CD14-positive monocyte (primary cell): ENCODE measurements at regions not wholly inside any gene's neighbourhood (a gene's known extent, or its start where the extent isn't known, plus 50 kb on each side); places are given as distances from the start of the nearest gene placed in this dataset.

ENCODE experiments used
- DNase-seq, 3 donors: peaks; one replicate each; pipeline ENCODE4 v3.0.0-alpha.2; 2011 to 2022
- H2AFZ ChIP-seq: 2 replicates; pipeline ENCODE4 v1.6.0; 2012; ENCODE audit warnings: mild to moderate bottlenecking, low read depth, low read length, inconsistent platforms; ENCODE audit not compliant: insufficient read depth, poor library complexity, severe bottlenecking
- H3K27ac ChIP-seq, 2 donors: 1 replicate in 1 of 2; 2 replicates in 1 of 2; pipeline ENCODE4 v1.5.1; 2012 to 2013; ENCODE audit warnings: low read length in 2 of 2, control low read depth in 1 of 2, inconsistent platforms in 1 of 2, low read depth in 1 of 2, mild to moderate bottlenecking in 1 of 2
- H3K27me3 ChIP-seq, 2 donors: one replicate each; pipeline versions ENCODE4 v1.6.0 to v1.6.1; 2011 to 2013; ENCODE audit warnings: low read length in 2 of 2; ENCODE audit not compliant: control insufficient read depth in 2 of 2, insufficient read depth in 2 of 2
- H3K36me3 ChIP-seq, 2 donors: replicated peaks in 1 of 2; 1 replicate in 1 of 2; 2 replicates in 1 of 2; pipeline versions ENCODE4 v1.5.1 to v1.6.1; 2012 to 2013; ENCODE audit warnings: low read length in 2 of 2, control low read depth in 1 of 2, inconsistent platforms in 1 of 2, mild to moderate bottlenecking in 1 of 2; ENCODE audit not compliant: insufficient read depth in 2 of 2, control insufficient read depth in 1 of 2
- H3K4me1 ChIP-seq, 2 donors: 1 replicate in 1 of 2; 2 replicates in 1 of 2; pipeline versions ENCODE4 v1.5.1 to v1.6.1; 2012 to 2013; ENCODE audit warnings: low read length in 2 of 2, control low read depth in 1 of 2, inconsistent platforms in 1 of 2, mild to moderate bottlenecking in 1 of 2, moderate library complexity in 1 of 2; ENCODE audit not compliant: insufficient read depth in 2 of 2, control insufficient read depth in 1 of 2
- H3K4me2 ChIP-seq: replicated peaks from 2 replicates; pipeline ENCODE3; 2012; ENCODE audit warnings: low read length, moderate library complexity, mild to moderate bottlenecking; ENCODE audit not compliant: poor library complexity, severe bottlenecking; ENCODE audit errors: extremely low read depth
- H3K4me3 ChIP-seq, 3 experiments: fragments of 200-600 bp in 1 of 3; sonication (generic) in 1 of 3; replicated peaks in 1 of 3; 1 replicate in 2 of 3; 2 replicates in 1 of 3; pipeline ENCODE4 v1.5.1; 2011 to 2013; ENCODE audit warnings: low read length in 3 of 3, mild to moderate bottlenecking in 3 of 3, control low read depth in 2 of 3, low read depth in 2 of 3, inconsistent platforms in 1 of 3, moderate library complexity in 1 of 3
- H3K79me2 ChIP-seq: 2 replicates; pipeline ENCODE4 v1.6.0; 2012; ENCODE audit warnings: mild to moderate bottlenecking, control low read depth, inconsistent platforms, low read length, moderate library complexity; ENCODE audit not compliant: insufficient read depth
- H3K9ac ChIP-seq: 2 replicates; pipeline ENCODE4 v1.6.0; 2017; ENCODE audit warnings: low read length, mild to moderate bottlenecking; ENCODE audit not compliant: insufficient read depth, poor library complexity, severe bottlenecking
- H3K9me3 ChIP-seq, 2 donors: replicated peaks in 1 of 2; 1 replicate in 1 of 2; 2 replicates in 1 of 2; pipeline versions ENCODE4 v1.5.1 to v1.6.1; 2012 to 2013; ENCODE audit warnings: low read length in 2 of 2, control low read depth in 1 of 2; ENCODE audit not compliant: control insufficient read depth in 1 of 2, insufficient read depth in 1 of 2
- H4K20me1 ChIP-seq: 2 replicates; pipeline ENCODE4 v1.6.0; 2012; ENCODE audit warnings: mild to moderate bottlenecking, low read length, control low read depth, moderate library complexity; ENCODE audit not compliant: insufficient read depth
- H3K27ac Mint-ChIP-seq, 7 donors: one replicate each; pipeline ENCODE4 v1.8.0; 2020; ENCODE audit warnings: mild to moderate bottlenecking in 7 of 7, mixed read lengths in 7 of 7, moderate library complexity in 6 of 7, inconsistent platforms in 2 of 7
- H3K27me3 Mint-ChIP-seq, 3 donors: one replicate each; pipeline ENCODE4 v1.8.0; 2021 to 2022; ENCODE audit warnings: low read depth in 3 of 3, mild to moderate bottlenecking in 3 of 3, mixed read lengths in 3 of 3, moderate library complexity in 3 of 3, inconsistent platforms in 1 of 3
- H3K36me3 Mint-ChIP-seq, 2 donors: one replicate each; pipeline ENCODE4 v1.8.0; 2020; ENCODE audit warnings: mixed read lengths in 2 of 2, inconsistent platforms in 1 of 2, mild to moderate bottlenecking in 1 of 2
- H3K4me1 Mint-ChIP-seq: one replicate; pipeline ENCODE4 v1.8.0; 2020; ENCODE audit warnings: mild to moderate bottlenecking, mixed read lengths
- H3K4me3 Mint-ChIP-seq, 2 donors: one replicate each; pipeline ENCODE4 v1.8.0; 2020; ENCODE audit warnings: mild to moderate bottlenecking in 2 of 2, mixed read lengths in 2 of 2, moderate library complexity in 1 of 2
- H3K9me3 Mint-ChIP-seq, 7 donors: one replicate each; pipeline ENCODE4 v1.8.0; 2020 to 2022; ENCODE audit warnings: mixed read lengths in 7 of 7, mild to moderate bottlenecking in 6 of 7, moderate library complexity in 6 of 7, inconsistent platforms in 2 of 7
- CTCF ChIP-seq: fragments of 200-600 bp; IDR thresholded peaks from one replicate; pipeline ENCODE4 v1.8.0; 2022; ENCODE audit warnings: antibody characterized with exemption, mild to moderate bottlenecking
- WGBS: methylation state at CpG from one replicate; pipeline ENCODE4 v1.1.5; 2013; ENCODE audit warnings: missing lambda C conversion rate; ENCODE audit not compliant: insufficient coverage; 5-methylcytosine and 5-hydroxymethylcytosine counted together
- intact Hi-C, 2 donors: fragments of 100-400 bp; cut with micrococcal nuclease; formaldehyde crosslinking; loops; one replicate each; pipeline versions ENCODE4 v1.15.0 to v1.15.1; 2023

- no peak overlapping the region for H3K4me3 Mint-ChIP-seq
- no peak overlapping the region for H3K4me3 ChIP-seq
- no peaks in the 10 kb centered on the region for H3K36me3 ChIP-seq
- WGBS = 100% methylated on average over 1 of the region's 3 CpGs
- H3K9me3 ChIP-seq = no peaks in the 10 kb centered on the region
- H3K4me2 ChIP-seq = no peak overlapping the region
- H3K27me3 Mint-ChIP-seq = no peaks in the 10 kb centered on the region
- no peaks in the 10 kb centered on the region for H3K4me1 ChIP-seq
- H3K27ac Mint-ChIP-seq = no peak overlapping the region
- H3K9me3 Mint-ChIP-seq = peaks cover 0 to 3% (median 0%) of the 10 kb centered on the region in 7 donors
- no peaks in the 10 kb centered on the region for H3K79me2 ChIP-seq
- intact Hi-C loops = no loop called here
- no peaks in the 10 kb centered on the region for H4K20me1 ChIP-seq
- no peaks in the 10 kb centered on the region for H3K27me3 ChIP-seq
- H3K36me3 Mint-ChIP-seq = no peaks in the 10 kb centered on the region
- no peak for TF ChIP-seq CTCF
- no peak for DNase-seq
- H3K4me1 Mint-ChIP-seq = no peaks in the 10 kb centered on the region
- no peak overlapping the region for H3K27ac ChIP-seq
- no peak overlapping the region for H2AFZ ChIP-seq
- no peak overlapping the region for H3K9ac ChIP-seq
Observed at GRCh38 chr9:102840335-102840734, 154.8 kb upstream of the CYLC2 start.

- Histone ChIP-seq H3K79me2 (no peaks in the 10 kb centered on the region), H3K27me3 (no peaks in the 10 kb centered on the region), H3K4me3 (no peak overlapping the region), H3K9ac (no peak overlapping the region), H2AFZ (no peak overlapping the region), H3K4me1 (no peaks in the 10 kb centered on the region), H3K27ac (no peak overlapping the region), H3K4me2 (no peak overlapping the region), H4K20me1 (no peaks in the 10 kb centered on the region), H3K9me3 (no peaks in the 10 kb centered on the region), H3K36me3 (no peaks in the 10 kb centered on the region)
- Mint-ChIP-seq H3K9me3 (peaks cover 0 to 3% (median 0%) of the 10 kb centered on the region in 7 donors), H3K36me3 (no peaks in the 10 kb centered on the region), H3K4me3 (no peak overlapping the region), H3K27me3 (no peaks in the 10 kb centered on the region), H3K27ac (no peak overlapping the region), H3K4me1 (no peaks in the 10 kb centered on the region)
- WGBS = 71% methylated on average over 2 of the region's 3 CpGs
- TF ChIP-seq CTCF = no peak
- DNase-seq = no peak
- intact Hi-C loops = no loop called here
Observed at GRCh38 chr9:102832814-102833213, 162.3 kb upstream of the CYLC2 start.
